SK-N-SH (cell line): ENCODE measurements at regions not wholly inside any gene's neighbourhood (a gene's known extent, or its start where the extent isn't known, plus 50 kb on each side); places are given as distances from the start of the nearest gene placed in this dataset.
A peak's percentile ranks its signal among the peaks of the same experiment; 100 is the strongest.

Source experiments
- CTCF ChIA-PET: fragments of 300-600, 350-600 bp; formaldehyde crosslinking; extraction: SDS; loops from one replicate; lab custom pipeline; 2021; lab: Yijun Ruan, JAX
- POLR2A ChIA-PET: fragments of 350-600 bp; sonication (Branson Sonifier 250); formaldehyde crosslinking; extraction: SDS; loops from one replicate; lab custom pipeline; 2020; ENCODE audit warnings: antibody characterized with exemption, inconsistent platforms; lab: Yijun Ruan, JAX
- DNase-seq: peaks from one replicate; pipeline ENCODE4 v3.0.0; 2012
- H2AFZ ChIP-seq: fragments of 200-600 bp; sonication (generic); 2 replicates; pipeline ENCODE4 v1.8.1; 2016; ENCODE audit warnings: antibody characterized with exemption, mild to moderate bottlenecking, low read depth
- H3F3A ChIP-seq: fragments of 200-600 bp; sonication (generic); replicated peaks from 2 replicates; pipeline ENCODE3; 2016; ENCODE audit warnings: antibody characterized with exemption, mild to moderate bottlenecking; ENCODE audit not compliant: insufficient read depth
- H3K27ac ChIP-seq, 2 experiments: fragments of 200-500 bp in 1 of 2; fragments of 200-600 bp in 1 of 2; sonication (Bioruptor generic) in 1 of 2; sonication (generic), shearing (Covaris generic) in 1 of 2; 2 replicates each; pipeline versions ENCODE4 v1.5.1 to v1.6.1; 2014 to 2016; ENCODE audit warnings: low read depth in 2 of 2, inconsistent platforms in 1 of 2, low read length in 1 of 2, mild to moderate bottlenecking in 1 of 2, mixed read lengths in 1 of 2
- H3K27me3 ChIP-seq: fragments of 200-600 bp; sonication (generic), shearing (Covaris generic); 2 replicates; pipeline ENCODE4 v1.6.1; 2016; ENCODE audit warnings: mixed run types; ENCODE audit not compliant: insufficient read depth
- H3K36me3 ChIP-seq, 2 experiments: fragments of 200-500 bp in 1 of 2; fragments of 200-600 bp in 1 of 2; sonication (Bioruptor generic) in 1 of 2; sonication (generic) in 1 of 2; replicated peaks in 1 of 2; 2 replicates each; pipeline versions ENCODE3 to v1.5.1; 2014 to 2016; ENCODE audit warnings: low read length in 1 of 2, mild to moderate bottlenecking in 1 of 2; ENCODE audit not compliant: insufficient read depth in 2 of 2, control insufficient read depth in 1 of 2
- H3K4me1 ChIP-seq, 2 experiments: fragments of 200-500 bp in 1 of 2; fragments of 200-600 bp in 1 of 2; sonication (Bioruptor generic) in 1 of 2; sonication (generic), shearing (Covaris generic) in 1 of 2; 2 replicates each; pipeline versions ENCODE4 v1.5.1 to v1.6.1; 2014 to 2016; ENCODE audit warnings: low read depth in 1 of 2, low read length in 1 of 2, mixed run types in 1 of 2; ENCODE audit not compliant: insufficient read depth in 2 of 2, control insufficient read depth in 1 of 2
- H3K4me2 ChIP-seq: fragments of 200-600 bp; sonication (generic), shearing (Covaris generic); 2 replicates; pipeline ENCODE4 v1.6.1; 2017; ENCODE audit warnings: mixed run types
- H3K4me3 ChIP-seq, 2 experiments: fragments of 200-500 bp in 1 of 2; fragments of 200-600 bp in 1 of 2; sonication (Bioruptor generic) in 1 of 2; sonication (generic), shearing (Covaris generic) in 1 of 2; 2 replicates each; pipeline versions ENCODE4 v1.5.1 to v1.8.1; 2014 to 2016; ENCODE audit warnings: low read depth in 2 of 2, inconsistent platforms in 1 of 2, low read length in 1 of 2, mild to moderate bottlenecking in 1 of 2, mixed read lengths in 1 of 2, moderate library complexity in 1 of 2
- H3K79me2 ChIP-seq: fragments of 200-600 bp; sonication (generic); 2 replicates; pipeline ENCODE4 v1.8.1; 2017; ENCODE audit warnings: mild to moderate bottlenecking; ENCODE audit not compliant: insufficient read depth
- H3K9ac ChIP-seq: fragments of 200-600 bp; sonication (generic); 2 replicates; pipeline ENCODE4 v1.6.1; 2017; ENCODE audit warnings: mixed run types
- H3K9me2 ChIP-seq: fragments of 200-600 bp; sonication (generic); 2 replicates; pipeline ENCODE4 v1.6.1; 2017; ENCODE audit warnings: mixed run types
- H3K9me3 ChIP-seq: fragments of 200-600 bp; sonication (generic); 2 replicates; pipeline ENCODE4 v1.6.1; 2017; ENCODE audit warnings: mixed run types, mild to moderate bottlenecking, moderate library complexity
- H4K20me1 ChIP-seq: fragments of 200-600 bp; sonication (generic); 2 replicates; pipeline ENCODE4 v1.6.1; 2017; ENCODE audit warnings: mild to moderate bottlenecking, mixed run types; ENCODE audit not compliant: insufficient read depth
- CHD2 ChIP-seq: fragments of 150-350 bp; IDR thresholded peaks from 2 replicates; pipeline ENCODE4 v1.6.1; 2018; ENCODE audit warnings: low read length; ENCODE audit not compliant: partially characterized antibody
- EP300 ChIP-seq, 2 experiments: IDR thresholded peaks; 2 replicates each; pipeline versions ENCODE4 v1.4.0 to v1.6.1; 2012; ENCODE audit warnings: borderline replicate concordance in 1 of 2, low read depth in 1 of 2, low read length in 1 of 2
- EZH2phosphoT487 ChIP-seq: fragments of 200-600 bp; sonication (generic); IDR thresholded peaks from 2 replicates; pipeline ENCODE4 v1.6.1; 2017; ENCODE audit warnings: low read depth, mixed run types, mild to moderate bottlenecking, antibody characterized with exemption, moderate library complexity, borderline replicate concordance
- FOSL2 ChIP-seq: IDR thresholded peaks from 2 replicates; pipeline ENCODE4 v1.4.0; 2012; ENCODE audit warnings: low read depth, mild to moderate bottlenecking, moderate library complexity, borderline replicate concordance
- FOXM1 ChIP-seq: IDR thresholded peaks from 2 replicates; pipeline ENCODE4 v1.4.0; 2012; ENCODE audit warnings: low read depth, mild to moderate bottlenecking
- GABPA ChIP-seq: IDR thresholded peaks from 2 replicates; pipeline ENCODE4 v1.4.0; 2012; ENCODE audit warnings: low read depth, mild to moderate bottlenecking
- GATA2 ChIP-seq: sonication (generic); formaldehyde crosslinking; IDR thresholded peaks from 2 replicates; pipeline ENCODE4 v1.5.0; 2020; ENCODE audit warnings: mild to moderate bottlenecking, missing genetic modification reagents
- JUND ChIP-seq: IDR thresholded peaks from 2 replicates; pipeline ENCODE4 v1.4.0; 2012
- MXI1 ChIP-seq: IDR thresholded peaks from 2 replicates; pipeline ENCODE4 v1.6.1; 2012; ENCODE audit warnings: mild to moderate bottlenecking, low read depth, low read length, improper control_type of control experiment
- NRF1 ChIP-seq: IDR thresholded peaks from 2 replicates; pipeline ENCODE4 v1.6.1; 2012; ENCODE audit warnings: low read depth, mild to moderate bottlenecking, low read length
- RAD21 ChIP-seq: IDR thresholded peaks from 2 replicates; pipeline ENCODE4 v1.6.1; 2012; ENCODE audit warnings: mild to moderate bottlenecking, low read length
- RCOR1 ChIP-seq: fragments of 150-350 bp; IDR thresholded peaks from 2 replicates; pipeline ENCODE4 v1.6.1; 2017; ENCODE audit warnings: antibody characterized with exemption, low read length
- SIN3A ChIP-seq: IDR thresholded peaks from 2 replicates; pipeline ENCODE4 v1.6.1; 2012; ENCODE audit warnings: low read depth, mild to moderate bottlenecking, low read length, moderate library complexity, borderline replicate concordance
- TAF1 ChIP-seq: IDR thresholded peaks from 2 replicates; pipeline ENCODE4 v1.6.1; 2012; ENCODE audit warnings: low read depth, mild to moderate bottlenecking, low read length, moderate library complexity, borderline replicate concordance
- TCF12 ChIP-seq: IDR thresholded peaks from 2 replicates; pipeline ENCODE4 v1.4.0; 2012
- TEAD4 ChIP-seq: IDR thresholded peaks from 2 replicates; pipeline ENCODE4 v1.4.0; 2012; ENCODE audit warnings: mild to moderate bottlenecking, borderline replicate concordance; ENCODE audit not compliant: insufficient read depth
- YY1 ChIP-seq: IDR thresholded peaks from 2 replicates; pipeline ENCODE4 v1.4.0; 2012; ENCODE audit warnings: low read depth, mild to moderate bottlenecking
- WGBS: methylation state at CpG from one replicate; pipeline ENCODE4 v1.1.6; 2017; ENCODE audit warnings: low lambda C conversion rate; 5-methylcytosine and 5-hydroxymethylcytosine counted together
- TF ChIP-seq, protein P1 (sequence below): IDR thresholded peaks from 2 replicates; pipeline ENCODE4 v1.4.0; 2012; ENCODE audit warnings: low read depth, borderline replicate concordance
- TF ChIP-seq, protein P2 (sequence below): IDR thresholded peaks from 2 replicates; pipeline ENCODE4; 2012
- TF ChIP-seq, protein P3 (sequence below): fragments of 150-350 bp; IDR thresholded peaks from 2 replicates; pipeline ENCODE4 v1.6.1; 2017; ENCODE audit warnings: antibody characterized with exemption, low read length, low read depth, borderline replicate concordance
- TF ChIP-seq, protein P4 (sequence below): IDR thresholded peaks from 2 replicates; pipeline ENCODE4 v1.4.0; 2012; ENCODE audit warnings: low read depth

DNA sequence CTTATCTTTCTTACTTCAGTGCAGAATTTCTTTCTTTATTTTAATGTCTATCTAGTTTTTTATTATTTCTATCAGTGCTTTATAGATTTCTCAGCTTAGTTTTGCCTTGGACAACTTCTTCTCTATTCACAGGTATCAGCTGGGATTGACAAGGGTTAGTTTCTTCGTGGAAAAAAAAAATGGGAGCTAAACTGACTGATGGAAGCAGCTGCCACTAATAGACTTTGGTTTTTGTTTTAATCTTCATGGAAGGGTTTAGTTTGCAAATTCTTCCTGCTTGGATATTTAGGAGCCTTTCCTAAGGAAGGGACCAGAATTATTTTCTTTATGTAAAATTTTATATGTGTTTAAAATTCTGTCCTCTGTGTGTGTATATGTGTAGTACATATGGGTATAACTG, 306.1 kb upstream of the FMN2 start (continued):
- TF ChIP-seq, protein P1, sequence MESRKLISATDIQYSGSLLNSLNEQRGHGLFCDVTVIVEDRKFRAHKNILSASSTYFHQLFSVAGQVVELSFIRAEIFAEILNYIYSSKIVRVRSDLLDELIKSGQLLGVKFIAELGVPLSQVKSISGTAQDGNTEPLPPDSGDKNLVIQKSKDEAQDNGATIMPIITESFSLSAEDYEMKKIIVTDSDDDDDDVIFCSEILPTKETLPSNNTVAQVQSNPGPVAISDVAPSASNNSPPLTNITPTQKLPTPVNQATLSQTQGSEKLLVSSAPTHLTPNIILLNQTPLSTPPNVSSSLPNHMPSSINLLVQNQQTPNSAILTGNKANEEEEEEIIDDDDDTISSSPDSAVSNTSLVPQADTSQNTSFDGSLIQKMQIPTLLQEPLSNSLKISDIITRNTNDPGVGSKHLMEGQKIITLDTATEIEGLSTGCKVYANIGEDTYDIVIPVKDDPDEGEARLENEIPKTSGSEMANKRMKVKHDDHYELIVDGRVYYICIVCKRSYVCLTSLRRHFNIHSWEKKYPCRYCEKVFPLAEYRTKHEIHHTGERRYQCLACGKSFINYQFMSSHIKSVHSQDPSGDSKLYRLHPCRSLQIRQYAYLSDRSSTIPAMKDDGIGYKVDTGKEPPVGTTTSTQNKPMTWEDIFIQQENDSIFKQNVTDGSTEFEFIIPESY, result no peak
- TF ChIP-seq GATA2 (no peak), EP300 (IDR thresholded peaks at IDR 0.05; ENCODE audit: borderline replicate concordance in 1 of 2, low read depth in 1 of 2, low read length in 1 of 2) (no peak), FOSL2 (no peak), TEAD4 (no peak), YY1 (no peak), TAF1 (no peak)

DNA sequence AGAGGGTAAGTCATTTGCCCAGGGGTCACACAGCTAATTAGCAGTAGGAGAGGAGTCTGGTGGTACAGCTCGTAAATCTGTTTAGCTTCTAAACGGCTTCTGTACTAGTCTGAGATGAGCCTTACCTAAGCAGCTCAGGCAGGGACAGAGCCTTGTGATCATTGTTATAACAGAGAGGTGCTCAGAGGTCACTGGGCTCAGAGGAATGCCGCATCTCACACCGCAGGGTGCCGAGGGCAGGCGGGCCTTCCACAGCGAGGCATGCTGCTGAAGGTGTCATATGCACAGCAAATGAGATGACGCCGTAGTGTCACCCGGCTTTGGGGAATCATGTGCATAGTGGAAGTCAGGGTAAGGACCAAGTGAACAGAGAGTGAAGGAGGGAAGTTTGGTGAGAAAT, 305.2 kb upstream of the FMN2 start:
- H3F3A ChIP-seq, result no peaks in the 10 kb centered on the region
- CTCF ChIA-PET, result interaction anchor here (1.3 kb wide), 1 partner anchor 400 kb away, joined by 3 read pairs; the partner anchor contains the start of gene CHRM3
- WGBS, result 85% methylated on average over 10 of the region's 10 CpGs
- peaks cover 0 to 14% of the 10 kb centered on the region in 2 experiments; a peak in 2 of 4 replicates for H3K4me1 ChIP-seq
- TF ChIP-seq RCOR1 (no peak), RAD21 (no peak), CHD2 (no peak), EZH2phosphoT487 (no peak), SIN3A (no peak), MXI1 (no peak), TCF12 (no peak), FOXM1 (no peak), GABPA (no peak), NRF1 (no peak), TAF1 (no peak), YY1 (no peak), JUND (no peak)
- TF ChIP-seq, protein P2, sequence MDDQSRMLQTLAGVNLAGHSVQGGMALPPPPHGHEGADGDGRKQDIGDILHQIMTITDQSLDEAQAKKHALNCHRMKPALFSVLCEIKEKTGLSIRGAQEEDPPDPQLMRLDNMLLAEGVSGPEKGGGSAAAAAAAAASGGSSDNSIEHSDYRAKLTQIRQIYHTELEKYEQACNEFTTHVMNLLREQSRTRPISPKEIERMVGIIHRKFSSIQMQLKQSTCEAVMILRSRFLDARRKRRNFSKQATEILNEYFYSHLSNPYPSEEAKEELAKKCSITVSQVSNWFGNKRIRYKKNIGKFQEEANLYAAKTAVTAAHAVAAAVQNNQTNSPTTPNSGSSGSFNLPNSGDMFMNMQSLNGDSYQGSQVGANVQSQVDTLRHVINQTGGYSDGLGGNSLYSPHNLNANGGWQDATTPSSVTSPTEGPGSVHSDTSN, result no peak
- TF ChIP-seq, protein P1, result no peak
- TF ChIP-seq, protein P3, sequence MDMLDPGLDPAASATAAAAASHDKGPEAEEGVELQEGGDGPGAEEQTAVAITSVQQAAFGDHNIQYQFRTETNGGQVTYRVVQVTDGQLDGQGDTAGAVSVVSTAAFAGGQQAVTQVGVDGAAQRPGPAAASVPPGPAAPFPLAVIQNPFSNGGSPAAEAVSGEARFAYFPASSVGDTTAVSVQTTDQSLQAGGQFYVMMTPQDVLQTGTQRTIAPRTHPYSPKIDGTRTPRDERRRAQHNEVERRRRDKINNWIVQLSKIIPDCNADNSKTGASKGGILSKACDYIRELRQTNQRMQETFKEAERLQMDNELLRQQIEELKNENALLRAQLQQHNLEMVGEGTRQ, result no peak
- TF ChIP-seq, protein P4, sequence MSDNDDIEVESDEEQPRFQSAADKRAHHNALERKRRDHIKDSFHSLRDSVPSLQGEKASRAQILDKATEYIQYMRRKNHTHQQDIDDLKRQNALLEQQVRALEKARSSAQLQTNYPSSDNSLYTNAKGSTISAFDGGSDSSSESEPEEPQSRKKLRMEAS, result no peak
- no peaks in the 10 kb centered on the region for H4K20me1 ChIP-seq
- no peak overlapping the region for H2AFZ ChIP-seq
- peaks cover 0 to 3% of the 10 kb centered on the region in 2 experiments for H3K36me3 ChIP-seq
- POLR2A ChIA-PET, result no interaction called here
- H3K4me3 ChIP-seq, result no peak overlapping the region
- H3K27me3 ChIP-seq, result no peaks in the 10 kb centered on the region; the same call in 1 of the 2 replicates
- H3K9me3 ChIP-seq, result no peaks in the 10 kb centered on the region
- no peaks in the 10 kb centered on the region for H3K9me2 ChIP-seq
- no peak overlapping the region for H3K4me2 ChIP-seq
- peak overlapping the region in 1 of 2 experiments; percentile 19; a peak in 1 of 4 replicates for H3K27ac ChIP-seq
- no peak overlapping the region for H3K9ac ChIP-seq
- H3K79me2 ChIP-seq, result no peaks in the 10 kb centered on the region
- DNase-seq, result no peak
